ENCODE measurements at regions not wholly inside any gene's neighbourhood (a gene's known extent, or its start where the extent isn't known, plus 50 kb on each side); places are given as distances from the start of the nearest gene placed in this dataset.

DNA sequence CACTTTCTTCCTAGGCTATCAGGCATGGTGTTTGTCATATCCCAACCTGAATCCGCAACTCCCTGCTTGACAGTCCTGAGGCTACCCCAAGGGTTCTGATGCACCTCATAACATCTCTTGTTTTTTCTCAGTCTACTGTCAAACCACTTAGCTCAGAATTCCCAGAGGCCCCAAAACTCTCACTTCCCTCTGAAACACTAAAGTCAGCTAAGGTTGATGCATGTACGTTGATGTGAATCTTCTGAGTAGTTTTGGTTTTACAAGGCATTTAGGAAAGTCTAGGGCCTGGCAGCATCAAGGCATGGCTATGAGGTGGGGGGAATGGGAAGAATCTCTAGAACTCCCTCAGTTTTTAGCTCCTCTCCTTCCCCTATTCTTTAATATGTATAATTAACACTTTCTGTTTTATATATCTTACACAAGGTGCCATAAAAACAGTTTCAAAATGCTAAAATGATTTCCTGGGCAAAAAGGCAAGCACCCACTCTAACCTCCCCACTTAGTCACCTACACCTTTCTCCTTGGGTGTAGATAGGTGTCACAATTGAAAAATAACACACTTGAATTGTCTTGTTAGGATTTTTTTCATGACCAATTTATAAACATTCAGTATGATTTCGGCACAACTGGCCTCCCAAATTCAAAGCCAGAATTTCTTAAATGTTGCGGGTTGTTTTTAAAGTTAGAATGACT is 71.4 kb upstream of the TANK start:
- 89 to 92% methylated on average over 4 of the region's 4 CpGs for WGBS, 2 donors
- Histone ChIP-seq H3K36me3 (no peaks in the 10 kb centered on the region), H3K4me1 (no peaks in the 10 kb centered on the region), H3K4me3 (no peak overlapping the region), H3K27me3 (no peaks in the 10 kb centered on the region), H3K27ac (no peak overlapping the region), H3K9me3 (no peaks in the 10 kb centered on the region)
- TF ChIP-seq EP300 (IDR thresholded peaks at IDR 0.05) = no peak
- TF ChIP-seq, protein P1, sequence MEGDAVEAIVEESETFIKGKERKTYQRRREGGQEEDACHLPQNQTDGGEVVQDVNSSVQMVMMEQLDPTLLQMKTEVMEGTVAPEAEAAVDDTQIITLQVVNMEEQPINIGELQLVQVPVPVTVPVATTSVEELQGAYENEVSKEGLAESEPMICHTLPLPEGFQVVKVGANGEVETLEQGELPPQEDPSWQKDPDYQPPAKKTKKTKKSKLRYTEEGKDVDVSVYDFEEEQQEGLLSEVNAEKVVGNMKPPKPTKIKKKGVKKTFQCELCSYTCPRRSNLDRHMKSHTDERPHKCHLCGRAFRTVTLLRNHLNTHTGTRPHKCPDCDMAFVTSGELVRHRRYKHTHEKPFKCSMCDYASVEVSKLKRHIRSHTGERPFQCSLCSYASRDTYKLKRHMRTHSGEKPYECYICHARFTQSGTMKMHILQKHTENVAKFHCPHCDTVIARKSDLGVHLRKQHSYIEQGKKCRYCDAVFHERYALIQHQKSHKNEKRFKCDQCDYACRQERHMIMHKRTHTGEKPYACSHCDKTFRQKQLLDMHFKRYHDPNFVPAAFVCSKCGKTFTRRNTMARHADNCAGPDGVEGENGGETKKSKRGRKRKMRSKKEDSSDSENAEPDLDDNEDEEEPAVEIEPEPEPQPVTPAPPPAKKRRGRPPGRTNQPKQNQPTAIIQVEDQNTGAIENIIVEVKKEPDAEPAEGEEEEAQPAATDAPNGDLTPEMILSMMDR (IDR thresholded peaks at IDR 0.05) = no peak
- no peak for TF ChIP-seq POLR2A (IDR thresholded peaks at IDR 0.05)
- no peak for DNase-seq (ENCODE audit: low spot score in 2 of 2)

DNA sequence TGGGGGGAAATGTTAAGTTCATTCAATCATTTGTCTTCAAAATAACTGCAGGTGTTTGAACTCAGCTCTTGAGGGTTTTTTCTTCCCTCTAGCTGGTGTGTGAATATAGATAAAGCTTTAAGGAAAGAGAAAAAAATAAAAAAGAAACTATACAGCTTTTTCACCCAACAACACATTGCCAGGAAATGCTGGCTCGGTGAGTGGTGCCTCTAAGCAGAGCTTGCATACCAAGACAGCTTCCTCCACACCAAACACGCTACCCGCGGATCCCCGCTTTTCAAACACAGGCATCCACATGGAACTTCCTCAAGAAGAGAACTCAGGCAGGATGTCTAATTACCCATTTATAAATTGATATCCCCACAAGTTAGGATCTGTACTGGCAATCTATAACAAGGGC is 69.8 kb upstream of the TANK start:
- no peaks in the 10 kb centered on the region for H3K27me3 ChIP-seq
- H3K4me1 ChIP-seq = no peaks in the 10 kb centered on the region
- DNase-seq (ENCODE audit: low spot score in 2 of 2) = no peak
- no peaks in the 10 kb centered on the region for H3K36me3 ChIP-seq
- WGBS, 2 donors = 74 to 80% methylated on average over 5 of the region's 5 CpGs
- H3K27ac ChIP-seq = no peak overlapping the region
- no peaks in the 10 kb centered on the region for H3K9me3 ChIP-seq
- TF ChIP-seq POLR2A (IDR thresholded peaks at IDR 0.05) = no peak
- TF ChIP-seq, protein P1 (IDR thresholded peaks at IDR 0.05) = no peak
- no peak for TF ChIP-seq EP300 (IDR thresholded peaks at IDR 0.05)
- no peak overlapping the region for H3K4me3 ChIP-seq

DNA sequence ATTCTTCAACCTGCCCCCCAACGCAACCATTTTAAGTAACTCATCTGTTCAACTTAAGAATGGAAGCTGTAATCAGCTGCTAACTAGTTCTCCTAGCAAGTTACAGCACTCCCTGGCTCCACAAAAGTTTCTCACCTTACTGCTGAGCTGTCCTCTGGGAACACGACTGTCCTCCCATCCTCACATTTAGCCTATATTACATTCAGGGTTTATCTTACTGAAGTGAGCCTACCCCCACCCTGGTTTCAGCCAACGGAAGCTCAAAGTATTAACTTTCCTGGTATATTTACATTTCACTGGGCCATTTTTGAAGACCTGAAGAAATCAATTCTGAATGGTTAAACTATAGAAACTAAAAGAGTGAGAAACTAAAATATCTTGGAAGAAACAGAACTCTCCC is 64.9 kb upstream of the TANK start:
- H3K27ac ChIP-seq = no peak overlapping the region
- WGBS, 2 donors = 74 to 87% methylated on average over 3 of the region's 3 CpGs
- H3K9me3 ChIP-seq = no peaks in the 10 kb centered on the region
- no peak for DNase-seq (ENCODE audit: low spot score in 2 of 2)
- no peak for TF ChIP-seq EP300 (IDR thresholded peaks at IDR 0.05)
- TF ChIP-seq POLR2A (IDR thresholded peaks at IDR 0.05) = no peak
- TF ChIP-seq, protein P1 (IDR thresholded peaks at IDR 0.05) = no peak
- H3K4me3 ChIP-seq = no peak overlapping the region
- no peaks in the 10 kb centered on the region for H3K27me3 ChIP-seq
- peaks cover 0 to 20% (median 4%) of the 10 kb centered on the region in 4 donors for H3K4me1 ChIP-seq
- H3K36me3 ChIP-seq = no peaks in the 10 kb centered on the region

DNA sequence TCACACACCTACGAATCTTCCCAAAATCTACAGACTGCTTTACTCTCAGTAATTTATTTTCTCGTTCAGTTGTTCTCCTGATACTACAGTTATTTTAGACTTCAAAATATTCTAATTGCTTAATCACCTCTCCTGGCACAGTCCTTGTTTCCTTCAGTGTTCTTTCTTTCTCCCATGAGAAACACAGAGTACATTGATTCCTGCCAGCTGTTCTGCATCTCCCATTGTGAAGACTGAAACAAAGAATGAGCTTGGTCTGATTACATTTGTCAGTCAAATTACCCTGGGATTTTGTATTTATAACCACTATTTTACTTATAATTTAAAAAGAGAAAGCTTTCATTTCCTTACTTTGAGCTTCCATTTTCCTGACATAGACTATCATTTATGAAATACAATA is 63.9 kb upstream of the TANK start:
- no peak for DNase-seq (ENCODE audit: low spot score in 2 of 2)
- no peaks in the 10 kb centered on the region for H3K36me3 ChIP-seq
- no peaks in the 10 kb centered on the region for H3K9me3 ChIP-seq
- no peak overlapping the region for H3K4me3 ChIP-seq
- TF ChIP-seq EP300 (IDR thresholded peaks at IDR 0.05) = peak in 1 of 2 donors; percentile 25
- TF ChIP-seq, protein P1 (IDR thresholded peaks at IDR 0.05) = no peak
- H3K27ac ChIP-seq = peak overlapping the region in 2 of 4 donors; percentile 18 to 56
- WGBS, 2 donors = 35 to 49% methylated on average over 2 of the region's 2 CpGs
- H3K4me1 ChIP-seq = peaks cover 0 to 31% (median 6%) of the 10 kb centered on the region in 4 donors
- H3K27me3 ChIP-seq = no peaks in the 10 kb centered on the region

DNA sequence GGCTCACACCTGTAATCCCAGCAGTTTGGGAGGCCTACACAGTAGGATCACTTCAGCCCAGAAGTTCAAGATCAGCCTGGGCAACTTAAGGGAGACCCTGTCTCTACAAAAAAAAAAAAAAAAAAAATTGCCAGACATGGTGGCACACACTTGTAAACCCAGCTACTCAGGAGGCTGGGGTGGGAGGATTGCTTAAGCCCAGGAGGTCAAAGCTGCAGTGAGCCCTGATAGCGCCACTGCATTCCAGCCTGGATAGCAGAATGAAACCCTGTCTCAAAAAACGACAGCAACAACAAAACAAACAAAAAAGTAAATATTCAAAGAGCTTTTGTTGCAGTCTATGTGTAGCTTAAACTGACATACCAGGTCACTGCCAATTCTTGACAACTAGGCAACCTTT is 63.1 kb upstream of the TANK start:
- Histone ChIP-seq H3K36me3 (no peaks in the 10 kb centered on the region), H3K27ac (no peak overlapping the region), H3K4me1 (peaks cover 3 to 39% (median 6%) of the 10 kb centered on the region in 4 donors), H3K27me3 (no peaks in the 10 kb centered on the region), H3K4me3 (no peak overlapping the region), H3K9me3 (no peaks in the 10 kb centered on the region)
- TF ChIP-seq EP300 (IDR thresholded peaks at IDR 0.05) (no peak), POLR2A (IDR thresholded peaks at IDR 0.05) (no peak)
- TF ChIP-seq, protein P1 (IDR thresholded peaks at IDR 0.05) = no peak
- 64 to 71% methylated on average over 2 of the region's 2 CpGs for WGBS, 2 donors
- DNase-seq (ENCODE audit: low spot score in 2 of 2) = no peak

All from tibial nerve (tissue), 4 donors.